ENCODE measurements at regions not wholly inside any gene's neighbourhood (a gene's known extent, or its start where the extent isn't known, plus 50 kb on each side); places are given as distances from the start of the nearest gene placed in this dataset.
A peak's percentile ranks its signal among the peaks of the same experiment; 100 is the strongest.

DNA sequence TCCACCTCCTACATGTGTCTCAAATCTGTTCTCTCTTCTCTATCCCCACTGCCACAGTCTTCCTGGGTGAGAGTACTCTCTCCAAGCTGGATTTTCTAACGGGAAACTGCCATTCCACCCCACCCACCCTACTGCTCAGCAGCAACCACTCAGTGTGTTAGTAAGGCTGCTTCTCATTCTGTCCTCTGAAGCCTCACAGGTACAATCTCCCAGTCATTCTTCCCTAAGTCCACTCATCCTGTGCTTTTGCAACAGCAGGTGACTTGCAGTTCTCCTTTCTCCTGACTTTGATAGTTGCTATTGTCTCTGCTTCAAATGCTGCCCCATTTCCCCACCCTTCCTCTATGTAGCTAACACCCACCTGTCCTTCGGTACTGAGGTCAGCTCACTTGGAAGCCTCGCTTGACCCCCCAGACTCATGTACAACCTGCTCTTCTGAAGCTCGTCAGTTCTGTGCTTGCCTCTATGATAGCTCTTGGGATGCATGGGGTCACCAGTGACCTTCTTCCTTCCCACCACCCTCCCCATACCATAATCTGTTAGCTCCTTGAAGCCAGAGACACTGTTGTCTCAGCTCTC is 188.9 kb downstream of the RRAGC start:
- Histone ChIP-seq H3K56ac (ENCODE audit: insufficient read length, low read depth, low read length) (no peak overlapping the region), H4K5ac (ENCODE audit: insufficient read length, low read depth, low read length) (no peak overlapping the region), H3K18ac (ENCODE audit: insufficient read length, low read depth, low read length) (no peak overlapping the region), H3K4me1 (ENCODE audit: insufficient read depth, low read length) (no peaks in the 10 kb centered on the region), H3K4ac (ENCODE audit: low read depth, low read length) (no peak overlapping the region), H3K79me1 (ENCODE audit: insufficient read depth, low read depth, low read length, poor library complexity, severe bottlenecking) (no peaks in the 10 kb centered on the region), H2BK20ac (ENCODE audit: low read depth, low read length, poor library complexity, severe bottlenecking) (no peak overlapping the region), H2BK12ac (ENCODE audit: insufficient read length, low read depth, low read length) (no peak overlapping the region), H3K27ac (ENCODE audit: insufficient read length, low read depth, low read length) (no peak overlapping the region), H2BK120ac (ENCODE audit: low read depth, low read length, poor library complexity, severe bottlenecking) (no peak overlapping the region), H4K20me1 (ENCODE audit: control insufficient read depth, insufficient read depth, insufficient read length) (no peaks in the 10 kb centered on the region), H3K9ac (ENCODE audit: extremely low read depth, insufficient read length, low read length) (no peak overlapping the region), H3T11ph (ENCODE audit: low read length) (no peak overlapping the region), H4K91ac (ENCODE audit: insufficient read length, low read depth, low read length) (no peak overlapping the region), H3K9me3 (ENCODE audit: control insufficient read depth, low read depth, low read length) (no peaks in the 10 kb centered on the region), H3K14ac (ENCODE audit: insufficient read depth, low read length) (no peak overlapping the region), H3K4me2 (ENCODE audit: insufficient read depth, insufficient read length, low read length) (no peak overlapping the region), H2AFZ (ENCODE audit: low read length) (no peak overlapping the region), H3K23ac (ENCODE audit: insufficient read length, low read depth, low read length) (no peak overlapping the region), H3K23me2 (ENCODE audit: insufficient read length, low read depth, low read length, poor library complexity, severe bottlenecking) (no peaks in the 10 kb centered on the region), H2BK15ac (ENCODE audit: low read depth, low read length) (no peak overlapping the region), H3K27me3 (ENCODE audit: insufficient read depth, low read length) (no peaks in the 10 kb centered on the region), H3K79me2 (ENCODE audit: insufficient read depth, low read length) (no peaks in the 10 kb centered on the region), H2AK5ac (ENCODE audit: insufficient read length, low read length) (no peak overlapping the region), H4K8ac (replicated peaks; ENCODE audit: insufficient read length, low read depth, low read length) (no peak overlapping the region), H2BK5ac (ENCODE audit: insufficient read length, low read length) (no peak overlapping the region)
- Mint-ChIP-seq H3K9me3 (peaks cover 0 to 3% of the 10 kb centered on the region in 2 experiments; a peak in 2 of 5 replicates), H3K36me3 (ENCODE audit: insufficient read depth in 1 of 3, low read depth in 3 of 3) (no peaks in the 10 kb centered on the region), H3K27me3 (ENCODE audit: low read depth) (peaks cover 31% of the 10 kb centered on the region), H3K27ac (0 out of 7 replicates have a peak overlapping the region, but pooled peaks of 1 of the 3 experiments have one; percentile 60), H3K4me3 (no peak overlapping the region), H3K4me1 (peaks cover 0 to 3% of the 10 kb centered on the region in 2 experiments; a peak in 1 of 4 replicates)
- WGBS (ENCODE audit: extremely low coverage, insufficient read length, low lambda C conversion rate): no CpG with 5 or more reads among the region's 4 CpGs
- peak; percentile 14 for DNase-seq
- no peak for TF ChIP-seq CTCF (conservative IDR thresholded peaks at IDR 0.05)

Measured in H9 (cell line).